ENCODE measurements at regions not wholly inside any gene's neighbourhood (a gene's known extent, or its start where the extent isn't known, plus 50 kb on each side); places are given as distances from the start of the nearest gene placed in this dataset.

GRCh38 chr4:14269824-14270223 lies 642.3 kb upstream of the BOD1L1 start (continued):
- no peak for TF ChIP-seq REST (IDR thresholded peaks at IDR 0.05)

- no peak overlapping the region for H3K27ac ChIP-seq (ENCODE audit: low read depth in 1 of 2, low read length in 2 of 2)
- 71% methylated on average over 1 of the region's 1 CpG for WGBS
- no peaks in the 10 kb centered on the region for H3K4me1 ChIP-seq (ENCODE audit: control insufficient read depth in 4 of 4, insufficient read depth in 4 of 4, low read length in 3 of 4)
- no peak overlapping the region for H3K9ac ChIP-seq (ENCODE audit: low read depth in 1 of 2, low read length in 2 of 2)
- no peak overlapping the region for H3K4me3 ChIP-seq (ENCODE audit: low read depth in 1 of 3, low read length in 3 of 3)
- H3K27me3 ChIP-seq (ENCODE audit: control insufficient read depth in 4 of 4, insufficient read depth in 4 of 4, low read length in 3 of 4), result peaks cover 0 to 6% (median 0%) of the 10 kb centered on the region in 4 donors
- TF ChIP-seq SP1 (IDR thresholded peaks at IDR 0.05), result no peak
- TF ChIP-seq ZBTB33 (IDR thresholded peaks at IDR 0.05), result no peak
- TF ChIP-seq HNF4A (conservative IDR thresholded peaks at IDR 0.05), result no peak
- TF ChIP-seq REST (IDR thresholded peaks at IDR 0.05), result no peak
- TF ChIP-seq RXRA (IDR thresholded peaks at IDR 0.05), result no peak
- TF ChIP-seq EGR1 (IDR thresholded peaks at IDR 0.05; ENCODE audit: low read depth in 2 of 2), result no peak
- no peak for TF ChIP-seq HNF4G (IDR thresholded peaks at IDR 0.05)
- TF ChIP-seq ATF3 (IDR thresholded peaks at IDR 0.05), result no peak
- no peak for TF ChIP-seq NR2F2 (IDR thresholded peaks at IDR 0.05)
- TF ChIP-seq GABPA (IDR thresholded peaks at IDR 0.05 in 1 of 2, conservative IDR thresholded peaks at IDR 0.05 in 1 of 2), result no peak
- no peak for TF ChIP-seq JUND (IDR thresholded peaks at IDR 0.05)
- TF ChIP-seq TAF1 (conservative IDR thresholded peaks at IDR 0.05), result no peak
- TF ChIP-seq CTCF (IDR thresholded peaks at IDR 0.05; ENCODE audit: low read depth, low read length, missing input control), result no peak
- TF ChIP-seq FOXA2 (IDR thresholded peaks at IDR 0.05), result no peak
- no peak for TF ChIP-seq YY1 (IDR thresholded peaks at IDR 0.05)
- DNase-seq (ENCODE audit: low spot score), result no peak
- peaks cover 0 to 4% (median 0%) of the 10 kb centered on the region in 4 donors for H3K9me3 ChIP-seq (ENCODE audit: control insufficient read depth in 4 of 4, low read length in 3 of 4)
- H3K36me3 ChIP-seq (ENCODE audit: control insufficient read depth in 4 of 4, insufficient read depth in 3 of 4, low read depth in 1 of 4, low read length in 3 of 4), result no peaks in the 10 kb centered on the region
Measured at GRCh38 chr4:14272206-14272605, 644.7 kb upstream of the BOD1L1 start.

Measured in liver (tissue), 8 donors.